Lower lobe of right lung (tissue), 2 donors: ENCODE measurements at regions not wholly inside any gene's neighbourhood (a gene's known extent, or its start where the extent isn't known, plus 50 kb on each side); places are given as distances from the start of the nearest gene placed in this dataset.
A peak's percentile ranks its signal among the peaks of the same experiment; 100 is the strongest.

Source experiments
- ATAC-seq, 2 donors: fragments of 200-7000 bp; cut with Tn5 transposase; one replicate each; pipeline ENCODE4 v1.9.1; 2020 to 2022; ENCODE audit warnings: mild to moderate bottlenecking in 2 of 2, moderate library complexity in 2 of 2
- DNase-seq: peaks from one replicate; pipeline ENCODE4 v3.0.0-alpha.2; 2020
- H3K27ac ChIP-seq: fragments of 200-600 bp; one replicate; pipeline ENCODE4 v1.8.0; 2022
- H3K27me3 ChIP-seq: fragments of 200-600 bp; one replicate; pipeline ENCODE4 v1.8.0; 2022; ENCODE audit warnings: low read depth
- H3K36me3 ChIP-seq: fragments of 200-600 bp; one replicate; pipeline ENCODE4 v1.8.0; 2022; ENCODE audit warnings: mild to moderate bottlenecking
- H3K4me1 ChIP-seq: fragments of 200-600 bp; one replicate; pipeline ENCODE4 v1.8.0; 2022
- H3K4me3 ChIP-seq: fragments of 200-600 bp; one replicate; pipeline ENCODE4 v1.8.0; 2022; ENCODE audit warnings: mild to moderate bottlenecking
- H3K9me3 ChIP-seq: fragments of 200-600 bp; one replicate; pipeline ENCODE4 v1.8.0; 2022
- intact Hi-C: fragments of 100-400 bp; cut with DNase I; formaldehyde crosslinking; loops from one replicate; pipeline ENCODE4 v1.11.0; 2022
- TF ChIP-seq, protein P1 (sequence below): fragments of 200-600 bp; IDR thresholded peaks from one replicate; pipeline ENCODE4 v1.8.0; 2022; ENCODE audit warnings: antibody characterized with exemption, mild to moderate bottlenecking
- donor health status: DM: no; HTN: yes; CAD: no; lungs with severe emphysema.

DNA sequence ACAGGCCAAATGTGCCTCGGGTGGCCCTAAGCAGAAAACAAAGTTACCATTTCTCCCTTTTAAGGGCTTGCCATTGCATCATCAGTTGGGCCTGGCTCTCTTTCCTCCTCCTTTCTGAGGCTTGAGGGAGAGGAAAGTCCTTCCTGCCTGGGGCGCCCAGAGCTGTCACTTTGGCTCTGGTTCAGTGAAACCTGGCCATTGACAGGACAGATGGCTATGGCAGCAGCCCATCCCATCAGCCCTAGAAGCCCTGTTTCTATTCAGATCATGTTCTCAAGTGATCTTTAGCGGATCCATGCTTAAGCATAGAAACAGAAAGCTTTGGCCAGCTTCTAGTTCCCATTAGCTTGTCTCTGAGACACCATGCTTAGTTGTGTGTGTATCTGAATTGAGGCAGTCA lies 293.4 kb downstream of the YTHDC2 start:
- peak; percentile 55 to 73 for ATAC-seq
- Histone ChIP-seq H3K27me3 (no peaks in the 10 kb centered on the region), H3K27ac (no peak overlapping the region), H3K9me3 (no peaks in the 10 kb centered on the region), H3K4me3 (no peak overlapping the region), H3K4me1 (peaks cover 18% of the 10 kb centered on the region), H3K36me3 (no peaks in the 10 kb centered on the region)
- intact Hi-C loops = no loop called here
- TF ChIP-seq, protein P1, sequence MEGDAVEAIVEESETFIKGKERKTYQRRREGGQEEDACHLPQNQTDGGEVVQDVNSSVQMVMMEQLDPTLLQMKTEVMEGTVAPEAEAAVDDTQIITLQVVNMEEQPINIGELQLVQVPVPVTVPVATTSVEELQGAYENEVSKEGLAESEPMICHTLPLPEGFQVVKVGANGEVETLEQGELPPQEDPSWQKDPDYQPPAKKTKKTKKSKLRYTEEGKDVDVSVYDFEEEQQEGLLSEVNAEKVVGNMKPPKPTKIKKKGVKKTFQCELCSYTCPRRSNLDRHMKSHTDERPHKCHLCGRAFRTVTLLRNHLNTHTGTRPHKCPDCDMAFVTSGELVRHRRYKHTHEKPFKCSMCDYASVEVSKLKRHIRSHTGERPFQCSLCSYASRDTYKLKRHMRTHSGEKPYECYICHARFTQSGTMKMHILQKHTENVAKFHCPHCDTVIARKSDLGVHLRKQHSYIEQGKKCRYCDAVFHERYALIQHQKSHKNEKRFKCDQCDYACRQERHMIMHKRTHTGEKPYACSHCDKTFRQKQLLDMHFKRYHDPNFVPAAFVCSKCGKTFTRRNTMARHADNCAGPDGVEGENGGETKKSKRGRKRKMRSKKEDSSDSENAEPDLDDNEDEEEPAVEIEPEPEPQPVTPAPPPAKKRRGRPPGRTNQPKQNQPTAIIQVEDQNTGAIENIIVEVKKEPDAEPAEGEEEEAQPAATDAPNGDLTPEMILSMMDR = no peak
- DNase-seq = no peak

DNA sequence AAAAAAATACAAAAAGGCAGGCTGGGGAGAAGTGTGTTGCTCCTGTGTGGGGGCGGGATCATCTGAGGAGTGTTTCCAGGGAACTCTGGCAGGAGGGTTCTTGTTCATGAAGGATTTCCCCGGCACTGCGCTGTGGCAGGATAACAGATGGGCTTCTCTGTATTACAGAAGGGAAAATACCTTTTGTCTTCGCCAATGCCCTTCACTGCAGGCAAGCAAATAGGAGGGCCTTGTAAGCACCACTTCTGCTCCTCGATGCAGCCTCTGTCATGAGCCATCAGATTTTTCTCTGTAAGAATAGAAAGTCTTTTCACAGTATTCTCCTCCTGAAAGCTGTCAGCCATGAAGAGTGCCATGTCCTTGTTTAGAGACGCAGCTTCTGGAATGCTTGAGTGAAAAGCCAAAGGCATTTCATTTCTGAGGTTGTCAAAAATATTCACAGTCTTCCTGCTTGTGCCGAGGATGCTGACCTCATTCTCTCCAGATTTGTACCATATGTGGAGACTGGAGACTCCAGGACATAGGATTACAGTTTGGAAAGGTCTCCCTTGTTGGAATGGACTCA lies 294.0 kb downstream of the YTHDC2 start:
- intact Hi-C loops = no loop called here
- Histone ChIP-seq H3K9me3 (no peaks in the 10 kb centered on the region), H3K27me3 (no peaks in the 10 kb centered on the region), H3K4me3 (no peak overlapping the region), H3K36me3 (no peaks in the 10 kb centered on the region), H3K27ac (no peak overlapping the region), H3K4me1 (peaks cover 18% of the 10 kb centered on the region)
- ATAC-seq = peak in 1 of 2 donors; percentile 63
- DNase-seq = no peak
- TF ChIP-seq, protein P1 = no peak

- no peak for DNase-seq
- TF ChIP-seq, protein P1 = no peak
- Histone ChIP-seq H3K4me1 (peaks cover 18% of the 10 kb centered on the region), H3K27ac (no peak overlapping the region), H3K9me3 (no peaks in the 10 kb centered on the region), H3K27me3 (no peaks in the 10 kb centered on the region), H3K4me3 (no peak overlapping the region), H3K36me3 (no peaks in the 10 kb centered on the region)
- ATAC-seq = no peak
- intact Hi-C loops = no loop called here
Measured at GRCh38 chr5:113808956-113809355, 295.5 kb downstream of the YTHDC2 start.

DNA sequence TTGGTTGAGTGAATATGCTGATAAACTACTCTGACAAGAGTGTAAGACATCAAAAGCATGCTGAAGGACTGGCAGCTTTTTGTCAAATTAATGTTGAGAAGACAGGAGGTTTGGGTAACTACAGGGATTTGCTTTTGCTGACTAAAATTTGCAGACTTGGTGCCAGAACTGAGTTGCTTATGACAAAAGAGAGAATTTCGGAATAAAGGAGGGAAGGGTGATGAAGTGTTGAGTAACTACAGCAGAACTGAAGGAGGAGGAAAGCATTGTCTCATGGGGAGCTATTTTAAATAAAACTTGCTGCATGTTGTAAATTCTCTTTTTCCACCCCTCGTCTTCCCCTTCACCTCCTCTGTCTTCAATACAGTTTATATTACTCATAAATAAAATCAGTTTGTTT lies 296.1 kb downstream of the YTHDC2 start:
- Histone ChIP-seq H3K36me3 (no peaks in the 10 kb centered on the region), H3K9me3 (no peaks in the 10 kb centered on the region), H3K4me1 (peaks cover 18% of the 10 kb centered on the region), H3K27me3 (no peaks in the 10 kb centered on the region), H3K27ac (no peak overlapping the region), H3K4me3 (no peak overlapping the region)
- no peak for ATAC-seq
- TF ChIP-seq, protein P1 = no peak
- DNase-seq = no peak
- intact Hi-C loops = no loop called here

- no peaks in the 10 kb centered on the region for H3K9me3 ChIP-seq
- H3K4me1 ChIP-seq = no peaks in the 10 kb centered on the region
- DNase-seq (no peak), ATAC-seq (no peak)
- H3K27me3 ChIP-seq = no peaks in the 10 kb centered on the region
- intact Hi-C loops = no loop called here
- H3K27ac ChIP-seq = no peak overlapping the region
- TF ChIP-seq, protein P1 = no peak
- no peaks in the 10 kb centered on the region for H3K36me3 ChIP-seq
- no peak overlapping the region for H3K4me3 ChIP-seq
Measured at GRCh38 chr5:113813466-113813865, 300.0 kb downstream of the YTHDC2 start.

DNA sequence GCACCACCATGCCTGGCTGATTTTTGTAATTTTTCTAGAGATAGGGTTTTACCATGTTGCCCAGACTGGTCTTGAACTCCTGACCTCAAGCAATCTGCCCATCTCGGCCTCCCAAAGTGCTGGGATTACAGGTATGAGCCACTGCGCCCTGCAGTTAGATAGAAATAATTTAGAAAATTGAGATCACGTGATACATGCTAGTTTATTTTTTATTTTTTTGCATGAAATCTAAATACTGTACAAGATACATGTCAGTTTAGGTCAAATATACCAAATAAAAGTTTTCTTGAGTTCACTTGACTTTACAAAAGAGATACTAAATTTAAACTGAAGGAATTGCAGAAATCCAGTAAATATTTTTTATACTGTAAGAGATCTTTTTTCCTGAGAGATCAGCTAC lies 304.2 kb downstream of the YTHDC2 start:
- Histone ChIP-seq H3K4me3 (no peak overlapping the region), H3K4me1 (no peaks in the 10 kb centered on the region), H3K36me3 (no peaks in the 10 kb centered on the region), H3K27me3 (no peaks in the 10 kb centered on the region), H3K27ac (no peak overlapping the region), H3K9me3 (no peaks in the 10 kb centered on the region)
- ATAC-seq = no peak
- intact Hi-C loops = no loop called here
- no peak for DNase-seq
- TF ChIP-seq, protein P1 = no peak
